HG03442 (cell line): ENCODE measurements at regions not wholly inside any gene's neighbourhood (a gene's known extent, or its start where the extent isn't known, plus 50 kb on each side); places are given as distances from the start of the nearest gene placed in this dataset.

Source experiments
- ATAC-seq: cut with Tn5 transposase; IDR thresholded peaks from one replicate; pipeline ENCODE4 v1.9.1; 2021; ENCODE audit warnings: mild to moderate bottlenecking, moderate library complexity; ENCODE audit not compliant: unreplicated experiment

- ATAC-seq: no peak
Measured at GRCh38 chr1:218967254-218967653, 206.4 kb upstream of the LYPLAL1 start.

- no peak for ATAC-seq
Measured at GRCh38 chr1:218967836-218968235, 205.8 kb upstream of the LYPLAL1 start.

GRCh38 chr1:218969006-218969405 lies 204.7 kb upstream of the LYPLAL1 start:
- no peak for ATAC-seq

GRCh38 chr1:218970397-218970990 lies 203.2 kb upstream of the LYPLAL1 start:
- no peak for ATAC-seq

- no peak for ATAC-seq
Measured at GRCh38 chr1:218971156-218971555, 202.5 kb upstream of the LYPLAL1 start.

- no peak for ATAC-seq
Measured at GRCh38 chr1:218980881-218981280, 192.8 kb upstream of the LYPLAL1 start.

GRCh38 chr1:218982482-218982881 lies 191.2 kb upstream of the LYPLAL1 start:
- ATAC-seq: no peak

GRCh38 chr1:218983433-218983832 lies 190.2 kb upstream of the LYPLAL1 start:
- ATAC-seq: no peak

GRCh38 chr1:218983848-218984247 lies 189.8 kb upstream of the LYPLAL1 start:
- ATAC-seq: no peak

GRCh38 chr1:218985424-218985984 lies 188.2 kb upstream of the LYPLAL1 start:
- no peak for ATAC-seq

GRCh38 chr1:218986816-218987215 lies 186.9 kb upstream of the LYPLAL1 start:
- ATAC-seq: no peak

- ATAC-seq: no peak
Measured at GRCh38 chr1:218990019-218990418, 183.7 kb upstream of the LYPLAL1 start.

- ATAC-seq: no peak
Measured at GRCh38 chr1:218991089-218991488, 182.6 kb upstream of the LYPLAL1 start.

GRCh38 chr1:218994615-218995014 lies 179.1 kb upstream of the LYPLAL1 start:
- ATAC-seq: no peak

- ATAC-seq: no peak
Measured at GRCh38 chr1:218995091-218995665, 178.5 kb upstream of the LYPLAL1 start.

- ATAC-seq: no peak
Measured at GRCh38 chr1:218996362-218996761, 177.3 kb upstream of the LYPLAL1 start.

- ATAC-seq: no peak
Measured at GRCh38 chr1:219000005-219000404, 173.7 kb upstream of the LYPLAL1 start.

- no peak for ATAC-seq
Measured at GRCh38 chr1:219000631-219001030, 173.0 kb upstream of the LYPLAL1 start.

- no peak for ATAC-seq
Measured at GRCh38 chr1:219010720-219011119, 163.0 kb upstream of the LYPLAL1 start.

GRCh38 chr1:219020386-219020785 lies 153.3 kb upstream of the LYPLAL1 start:
- no peak for ATAC-seq

- no peak for ATAC-seq
Measured at GRCh38 chr1:219020846-219021245, 152.8 kb upstream of the LYPLAL1 start.

GRCh38 chr1:219027146-219027673 lies 146.5 kb upstream of the LYPLAL1 start:
- no peak for ATAC-seq
